ENCODE measurements at regions not wholly inside any gene's neighbourhood (a gene's known extent, or its start where the extent isn't known, plus 50 kb on each side); places are given as distances from the start of the nearest gene placed in this dataset.

GRCh38 chr3:25889525-25889917 is 99.6 kb downstream of the OXSM start:
- TF ChIP-seq CTCF (CRISPR knock-in tag; IDR thresholded peaks at IDR 0.05), result no peak
- TF ChIP-seq POLR2A (IDR thresholded peaks at IDR 0.05; ENCODE audit: insufficient read depth in 1 of 2, low read depth in 2 of 2, low read length in 2 of 2), result no peak
- TF ChIP-seq ZNF503 (CRISPR knock-in tag; IDR thresholded peaks at IDR 0.05), result no peak
- no peak for TF ChIP-seq MXI1 (IDR thresholded peaks at IDR 0.05; ENCODE audit: borderline replicate concordance, low read depth, low read length)
- no peak for TF ChIP-seq CBFB (CRISPR knock-in tag; IDR thresholded peaks at IDR 0.05)
- no peak for TF ChIP-seq ZBTB33 (CRISPR knock-in tag; IDR thresholded peaks at IDR 0.05)
- no peak for TF ChIP-seq HIC2 (CRISPR knock-in tag; IDR thresholded peaks at IDR 0.05; ENCODE audit: low read depth)
- no peak for TF ChIP-seq ZNF431 (CRISPR knock-in tag; IDR thresholded peaks at IDR 0.05; ENCODE audit: borderline replicate concordance, low read depth)

Data from HepG2 (cell line).